PC-3 (cell line): ENCODE measurements at regions not wholly inside any gene's neighbourhood (a gene's known extent, or its start where the extent isn't known, plus 50 kb on each side); places are given as distances from the start of the nearest gene placed in this dataset.
A peak's percentile ranks its signal among the peaks of the same experiment; 100 is the strongest.

Source experiments
- ATAC-seq: fragments of 200-7000 bp; cut with Tn5 transposase; 2 replicates; pipeline ENCODE4 v1.9.1; 2020; ENCODE audit warnings: mild to moderate bottlenecking, moderate library complexity
- BruUV-seq: library from RNA; stranded (reverse); fragments of 400-500 nt; replicated peaks from 2 replicates; lab custom pipeline; 2021; lab: Mats Ljungman, UMichigan
- CTCF ChIA-PET: fragments of 300-600 bp; sonication (Branson Sonifier 250); formaldehyde crosslinking; loops from one replicate; lab custom pipeline; 2022; ENCODE audit warnings: antibody characterized with exemption; lab: Charles Lee
- POLR2A ChIA-PET: fragments of 300-600 bp; sonication (Branson Sonifier 250); formaldehyde crosslinking; loops from one replicate; lab custom pipeline; 2022; ENCODE audit warnings: antibody characterized with exemption; ENCODE audit not compliant: unreplicated experiment; lab: Charles Lee
- DNase-seq: peaks from one replicate; pipeline ENCODE4 v3.0.0-alpha.2; 2015
- H2AFZ ChIP-seq: fragments of 300-600 bp; sonication (generic); 2 replicates; pipeline ENCODE4 v1.6.0; 2016; ENCODE audit warnings: antibody characterized with exemption, low read length
- H3F3A ChIP-seq: fragments of 300-600 bp; sonication (generic); one replicate; pipeline ENCODE4 v1.6.0; 2017; ENCODE audit warnings: antibody characterized with exemption, low read length, control low read depth, mild to moderate bottlenecking; ENCODE audit not compliant: unreplicated experiment
- H3K27ac ChIP-seq: fragments of 300-600 bp; sonication (generic); 2 replicates; pipeline ENCODE4 v1.5.1; 2016; ENCODE audit warnings: mild to moderate bottlenecking, low read length
- H3K27me3 ChIP-seq: fragments of 300-600 bp; sonication (generic); 2 replicates; pipeline ENCODE4 v1.6.1; 2016; ENCODE audit warnings: low read length, mixed read lengths
- H3K36me3 ChIP-seq: fragments of 300-600 bp; sonication (generic); 2 replicates; pipeline ENCODE4 v1.6.1; 2016; ENCODE audit warnings: low read depth, mixed run types, low read length, mixed read lengths
- H3K4me1 ChIP-seq: fragments of 300-600 bp; sonication (generic); 2 replicates; pipeline ENCODE4 v1.5.1; 2016; ENCODE audit warnings: low read length; ENCODE audit not compliant: insufficient read depth
- H3K4me2 ChIP-seq: fragments of 300-600 bp; sonication (generic); 2 replicates; pipeline ENCODE4 v1.6.0; 2016; ENCODE audit warnings: low read length
- H3K4me3 ChIP-seq: fragments of 300-600 bp; sonication (generic); 2 replicates; pipeline ENCODE4 v1.5.1; 2016; ENCODE audit warnings: mild to moderate bottlenecking, low read length, mixed read lengths
- H3K79me2 ChIP-seq: fragments of 300-600 bp; sonication (generic); 2 replicates; pipeline ENCODE4 v1.6.1; 2017; ENCODE audit warnings: low read length, mixed read lengths
- H3K9ac ChIP-seq: fragments of 300-600 bp; sonication (generic); 2 replicates; pipeline ENCODE4 v1.6.0; 2016; ENCODE audit warnings: mild to moderate bottlenecking, low read length
- H3K9me2 ChIP-seq: fragments of 300-600 bp; sonication (generic); replicated peaks from 2 replicates; pipeline ENCODE4 v1.6.1; 2016; ENCODE audit warnings: mixed run types, low read length, mixed read lengths
- H3K9me3 ChIP-seq: fragments of 300-600 bp; sonication (generic); 2 replicates; pipeline ENCODE4 v1.6.1; 2016; ENCODE audit warnings: low read length, mixed read lengths
- H4K20me1 ChIP-seq: fragments of 300-600 bp; sonication (generic); 2 replicates; pipeline ENCODE4 v1.6.1; 2016; ENCODE audit warnings: low read length, mixed read lengths
- CTCF ChIP-seq: fragments of 300-600 bp; sonication (generic); conservative IDR thresholded peaks from 2 replicates; pipeline ENCODE4 v1.5.1; 2017; ENCODE audit warnings: antibody characterized with exemption, low read depth, mild to moderate bottlenecking, low read length
- EZH2 ChIP-seq: fragments of 300-600 bp; sonication (generic); IDR thresholded peaks from one replicate; pipeline ENCODE4 v1.6.1; 2017; ENCODE audit warnings: antibody characterized with exemption, mild to moderate bottlenecking, low read length; ENCODE audit not compliant: unreplicated experiment
- EZH2phosphoT487 ChIP-seq: fragments of 300-600 bp; sonication (generic); IDR thresholded peaks from 2 replicates; pipeline ENCODE4 v1.6.1; 2018; ENCODE audit warnings: mild to moderate bottlenecking, antibody characterized with exemption, low read length, borderline replicate concordance
- intact Hi-C: fragments of 100-400 bp; cut with micrococcal nuclease; formaldehyde crosslinking; loops from 2 replicates; pipeline ENCODE4 v1.9.0; 2023

- H3K27ac ChIP-seq: no peak overlapping the region
- TF ChIP-seq CTCF (no peak), EZH2phosphoT487 (no peak), EZH2 (no peak)
- no peaks in the 10 kb centered on the region for H3F3A ChIP-seq
- H3K4me1 ChIP-seq: no peaks in the 10 kb centered on the region
- H3K9me2 ChIP-seq: no peaks in the 10 kb centered on the region
- ChIA-PET CTCF (no interaction called here), POLR2A (interaction anchor here (0.5 to 0.6 kb wide), 2 partner anchors 22 to 293 kb away, joined by 3 to 4 read pairs; no protein-coding TSS in a partner anchor)
- BruUV-seq: no TSS peak
- intact Hi-C loops: no loop called here
- H3K9me3 ChIP-seq: no peaks in the 10 kb centered on the region
- DNase-seq (no peak), ATAC-seq (no peak)
- no peaks in the 10 kb centered on the region for H3K36me3 ChIP-seq
- no peaks in the 10 kb centered on the region for H3K27me3 ChIP-seq
- H3K4me2 ChIP-seq: no peak overlapping the region
- H4K20me1 ChIP-seq: no peaks in the 10 kb centered on the region
- H2AFZ ChIP-seq: no peak overlapping the region
- no peaks in the 10 kb centered on the region for H3K79me2 ChIP-seq
- no peak overlapping the region for H3K4me3 ChIP-seq
- no peak overlapping the region for H3K9ac ChIP-seq
These were observed 371.7 kb downstream of the SNAPC1 start for GRCh38 chr14:62133776-62134550.

- H3K79me2 ChIP-seq: no peaks in the 10 kb centered on the region
- ATAC-seq: peak; percentile 45
- H3K9me2 ChIP-seq: no peaks in the 10 kb centered on the region
- no peaks in the 10 kb centered on the region for H3F3A ChIP-seq
- no peaks in the 10 kb centered on the region for H3K27me3 ChIP-seq
- H2AFZ ChIP-seq: no peak overlapping the region
- POLR2A ChIA-PET: no interaction called here
- intact Hi-C loops: no loop called here
- H4K20me1 ChIP-seq: no peaks in the 10 kb centered on the region
- no peak overlapping the region for H3K4me2 ChIP-seq
- H3K4me3 ChIP-seq: no peak overlapping the region
- CTCF ChIA-PET: no interaction called here
- H3K9ac ChIP-seq: no peak overlapping the region
- no TSS peak for BruUV-seq
- no peak for TF ChIP-seq EZH2
- no peak for TF ChIP-seq CTCF
- H3K27ac ChIP-seq: no peak overlapping the region
- no peak for DNase-seq
- H3K9me3 ChIP-seq: no peaks in the 10 kb centered on the region
- no peaks in the 10 kb centered on the region for H3K4me1 ChIP-seq
- no peaks in the 10 kb centered on the region for H3K36me3 ChIP-seq
These were observed 376.4 kb downstream of the SNAPC1 start for GRCh38 chr14:62138593-62138992.

GRCh38 chr14:62141139-62141538, 378.9 kb downstream of the SNAPC1 start:
- H3K27ac ChIP-seq: no peak overlapping the region
- DNase-seq: no peak
- intact Hi-C loops: no loop called here
- H3K4me3 ChIP-seq: no peak overlapping the region
- BruUV-seq: no TSS peak
- H2AFZ ChIP-seq: no peak overlapping the region
- H3K9ac ChIP-seq: no peak overlapping the region
- no peak overlapping the region for H3K4me2 ChIP-seq
- H3K79me2 ChIP-seq: no peaks in the 10 kb centered on the region
- no peak for ATAC-seq
- H3K36me3 ChIP-seq: no peaks in the 10 kb centered on the region
- TF ChIP-seq CTCF (no peak), EZH2 (no peak), EZH2phosphoT487 (no peak)
- no peaks in the 10 kb centered on the region for H3K9me3 ChIP-seq
- H3K4me1 ChIP-seq: no peaks in the 10 kb centered on the region
- POLR2A ChIA-PET: no interaction called here
- H3K27me3 ChIP-seq: no peaks in the 10 kb centered on the region
- no peaks in the 10 kb centered on the region for H3K9me2 ChIP-seq
- no peaks in the 10 kb centered on the region for H4K20me1 ChIP-seq
- CTCF ChIA-PET: no interaction called here
- H3F3A ChIP-seq: no peaks in the 10 kb centered on the region
